ENCODE measurements at regions not wholly inside any gene's neighbourhood (a gene's known extent, or its start where the extent isn't known, plus 50 kb on each side); places are given as distances from the start of the nearest gene placed in this dataset.

DNA sequence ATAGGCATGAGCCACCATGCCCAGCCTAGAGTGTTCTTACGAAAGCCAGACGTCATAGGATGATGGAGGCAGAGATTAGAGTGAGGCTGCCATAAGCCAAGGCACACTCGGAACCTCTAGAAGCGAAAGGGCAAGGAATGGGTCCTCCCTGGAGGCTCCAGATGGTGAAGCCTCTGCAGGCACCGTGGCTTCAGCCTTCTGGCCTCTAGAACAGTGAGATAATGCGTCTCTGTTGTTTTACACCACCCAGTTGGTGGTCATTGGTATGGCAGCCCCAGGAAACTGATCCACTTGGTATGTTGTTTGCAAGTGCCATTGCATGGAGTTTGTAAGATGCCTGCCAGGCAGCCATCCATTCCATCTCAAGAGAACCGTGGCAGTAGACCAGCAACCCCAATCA is 791.0 kb downstream of the TBC1D22A start:
- no peak overlapping the region for H3K4me3 ChIP-seq (replicated peaks; ENCODE audit: low read depth, low read length)
- no peak for DNase-seq (ENCODE audit: extremely low read depth, low read depth)
- TF ChIP-seq, protein P1, sequence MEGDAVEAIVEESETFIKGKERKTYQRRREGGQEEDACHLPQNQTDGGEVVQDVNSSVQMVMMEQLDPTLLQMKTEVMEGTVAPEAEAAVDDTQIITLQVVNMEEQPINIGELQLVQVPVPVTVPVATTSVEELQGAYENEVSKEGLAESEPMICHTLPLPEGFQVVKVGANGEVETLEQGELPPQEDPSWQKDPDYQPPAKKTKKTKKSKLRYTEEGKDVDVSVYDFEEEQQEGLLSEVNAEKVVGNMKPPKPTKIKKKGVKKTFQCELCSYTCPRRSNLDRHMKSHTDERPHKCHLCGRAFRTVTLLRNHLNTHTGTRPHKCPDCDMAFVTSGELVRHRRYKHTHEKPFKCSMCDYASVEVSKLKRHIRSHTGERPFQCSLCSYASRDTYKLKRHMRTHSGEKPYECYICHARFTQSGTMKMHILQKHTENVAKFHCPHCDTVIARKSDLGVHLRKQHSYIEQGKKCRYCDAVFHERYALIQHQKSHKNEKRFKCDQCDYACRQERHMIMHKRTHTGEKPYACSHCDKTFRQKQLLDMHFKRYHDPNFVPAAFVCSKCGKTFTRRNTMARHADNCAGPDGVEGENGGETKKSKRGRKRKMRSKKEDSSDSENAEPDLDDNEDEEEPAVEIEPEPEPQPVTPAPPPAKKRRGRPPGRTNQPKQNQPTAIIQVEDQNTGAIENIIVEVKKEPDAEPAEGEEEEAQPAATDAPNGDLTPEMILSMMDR (IDR thresholded peaks at IDR 0.05; ENCODE audit: low read depth, low read length, missing control alignments): no peak

DNA sequence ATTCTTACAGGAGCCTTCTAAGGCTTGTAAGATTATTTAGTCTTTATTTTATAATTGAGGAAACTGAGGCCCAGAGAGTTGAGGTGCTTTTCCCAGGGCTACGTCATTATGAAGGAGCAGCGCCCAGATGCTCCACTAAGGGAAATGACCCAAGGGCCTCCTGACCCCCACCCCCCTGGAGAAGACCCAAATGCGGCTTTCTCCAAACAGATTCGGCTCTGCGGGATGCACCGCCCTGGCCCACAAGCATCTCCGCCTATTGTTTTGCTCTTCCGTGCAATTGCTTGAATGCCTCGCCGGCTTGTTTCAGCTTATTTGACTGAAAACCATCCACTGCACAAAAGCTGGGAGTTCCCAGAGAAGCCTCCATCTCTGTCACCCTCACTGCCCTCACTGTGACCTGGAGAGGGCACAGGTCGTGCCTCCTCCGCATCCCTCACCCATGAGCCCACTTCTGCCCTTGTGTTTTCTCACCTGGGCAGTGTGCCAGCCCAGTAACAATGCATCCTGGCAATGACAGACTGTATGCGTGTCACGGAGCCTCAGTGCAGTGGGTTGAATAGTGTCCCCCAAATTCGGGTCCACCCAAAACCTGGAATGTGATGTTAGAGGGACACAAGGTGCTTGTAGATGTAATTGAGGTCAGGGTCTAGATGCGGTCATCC is 790.2 kb downstream of the TBC1D22A start:
- no peak for DNase-seq (ENCODE audit: extremely low read depth, low read depth)
- TF ChIP-seq, protein P1 (IDR thresholded peaks at IDR 0.05; ENCODE audit: low read depth, low read length, missing control alignments): no peak
- H3K4me3 ChIP-seq (replicated peaks; ENCODE audit: low read depth, low read length): no peak overlapping the region

DNA sequence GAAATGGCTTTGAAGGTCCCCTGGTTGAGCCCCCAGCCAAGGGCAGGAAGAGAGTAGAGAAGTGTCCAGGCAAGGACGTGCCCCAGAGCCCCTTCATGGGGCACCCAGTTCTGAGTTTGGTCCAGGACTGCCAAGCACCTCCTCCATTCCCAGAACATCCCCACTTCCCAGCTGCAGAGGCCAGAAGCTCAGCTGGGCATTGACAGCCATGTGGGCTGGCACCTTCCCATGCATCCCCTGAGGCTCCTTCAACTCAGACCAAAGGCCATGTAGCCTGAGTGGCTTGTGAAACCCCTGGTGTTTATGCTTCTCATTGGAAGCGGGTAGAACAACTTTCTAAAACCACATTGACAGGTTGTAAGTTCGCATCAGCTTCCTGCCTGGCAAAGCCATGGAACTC is 789.6 kb downstream of the TBC1D22A start:
- TF ChIP-seq, protein P1 (IDR thresholded peaks at IDR 0.05; ENCODE audit: low read depth, low read length, missing control alignments): no peak
- DNase-seq (ENCODE audit: extremely low read depth, low read depth): no peak
- no peak overlapping the region for H3K4me3 ChIP-seq (replicated peaks; ENCODE audit: low read depth, low read length)

DNA sequence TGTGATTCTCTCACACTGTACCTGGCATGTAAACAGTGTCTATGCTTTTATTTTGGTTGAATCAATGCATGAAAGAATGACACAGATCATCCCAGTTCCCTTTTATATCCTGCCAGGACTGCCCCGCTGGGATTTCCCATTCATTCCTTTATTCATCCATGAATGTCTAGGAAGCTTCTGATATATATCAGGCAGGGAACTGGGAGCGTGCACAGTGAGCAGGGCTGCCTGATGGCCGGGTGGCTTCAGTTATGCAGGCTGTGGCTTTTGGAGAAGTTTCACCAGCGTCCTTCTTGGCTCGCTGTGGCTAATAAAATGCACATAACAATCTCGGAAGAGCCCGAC is 789.0 kb downstream of the TBC1D22A start:
- H3K4me3 ChIP-seq (replicated peaks; ENCODE audit: low read depth, low read length): no peak overlapping the region
- DNase-seq (ENCODE audit: extremely low read depth, low read depth): no peak
- TF ChIP-seq, protein P1 (IDR thresholded peaks at IDR 0.05; ENCODE audit: low read depth, low read length, missing control alignments): no peak

DNA sequence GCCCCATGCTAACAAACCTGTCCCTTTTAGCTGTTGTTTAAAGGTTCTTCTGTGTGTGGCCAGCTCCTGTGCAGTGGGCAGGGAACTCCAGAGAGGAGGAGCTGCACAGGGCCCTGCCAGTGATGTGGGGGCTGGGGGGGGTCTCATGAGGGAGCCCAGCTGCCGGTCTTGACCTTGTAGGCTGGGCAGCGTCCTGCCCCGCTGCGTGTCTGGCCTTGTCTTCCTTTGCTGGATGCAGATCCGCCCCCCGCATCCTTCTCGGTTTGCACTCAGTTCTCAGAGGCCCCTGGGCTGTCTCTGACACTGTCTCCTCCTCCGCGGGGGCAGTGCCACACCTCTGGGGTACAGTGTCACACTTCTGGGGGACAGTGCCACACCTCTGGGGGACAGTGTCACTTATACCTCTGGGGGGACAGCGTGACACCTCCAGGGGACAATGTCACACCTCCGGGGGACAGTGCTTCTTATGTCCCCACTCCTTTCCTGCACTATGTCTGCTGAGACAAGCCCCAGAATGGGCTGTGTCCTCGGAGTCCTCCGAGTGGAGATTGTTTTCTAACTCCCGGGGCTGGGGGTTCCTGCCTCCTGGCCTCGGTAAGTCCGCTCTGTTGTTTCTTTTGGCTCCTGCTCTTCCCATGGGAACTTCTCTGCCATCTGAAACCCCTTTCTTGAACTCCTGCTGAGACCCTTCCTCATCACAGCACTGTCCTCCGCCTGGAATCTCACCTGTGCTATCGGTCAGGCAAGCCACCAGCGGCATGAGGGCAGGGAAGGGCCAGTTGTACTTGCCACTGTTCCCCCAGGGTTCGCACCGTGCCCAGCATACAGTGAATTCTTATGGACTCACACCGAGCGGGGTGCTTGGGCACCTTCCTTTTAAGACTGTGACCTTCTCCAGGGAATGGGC is 788.3 kb downstream of the TBC1D22A start:
- no peak overlapping the region for H3K4me3 ChIP-seq (replicated peaks; ENCODE audit: low read depth, low read length)
- TF ChIP-seq, protein P1 (IDR thresholded peaks at IDR 0.05; ENCODE audit: low read depth, low read length, missing control alignments): no peak
- no peak for DNase-seq (ENCODE audit: extremely low read depth, low read depth)

DNA sequence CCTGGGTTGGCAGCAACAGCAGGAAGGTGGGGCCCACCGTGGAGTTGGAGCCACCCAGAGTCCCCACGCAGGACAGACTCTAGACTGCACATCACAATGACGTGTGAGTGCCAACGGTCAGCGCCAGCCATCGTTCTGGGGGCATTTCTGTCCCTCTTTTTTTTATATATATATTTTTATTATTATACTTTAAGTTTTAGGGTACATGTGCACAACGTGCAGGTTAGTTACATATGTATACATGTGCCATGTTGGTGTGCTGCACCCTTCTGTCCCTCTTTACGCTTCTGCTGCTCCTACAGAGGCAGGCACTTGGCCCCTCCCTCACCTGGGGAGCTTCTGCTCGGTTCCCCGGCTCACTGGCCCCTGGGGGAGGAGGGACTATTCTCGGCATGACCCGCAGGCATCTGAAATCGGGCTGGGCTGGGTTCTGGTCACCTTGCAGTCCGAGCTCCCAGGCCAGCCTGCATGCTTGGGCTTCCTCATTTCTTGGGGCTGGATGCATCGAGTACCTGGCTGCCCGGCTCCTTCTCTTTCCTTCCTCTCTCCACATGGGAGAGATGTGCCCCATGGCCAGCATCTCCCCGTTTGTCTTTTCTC is 787.4 kb downstream of the TBC1D22A start:
- no peak for DNase-seq (ENCODE audit: extremely low read depth, low read depth)
- no peak overlapping the region for H3K4me3 ChIP-seq (replicated peaks; ENCODE audit: low read depth, low read length)
- TF ChIP-seq, protein P1 (IDR thresholded peaks at IDR 0.05; ENCODE audit: low read depth, low read length, missing control alignments): no peak
